ENCODE measurements at regions not wholly inside any gene's neighbourhood (a gene's known extent, or its start where the extent isn't known, plus 50 kb on each side); places are given as distances from the start of the nearest gene placed in this dataset.

DNA sequence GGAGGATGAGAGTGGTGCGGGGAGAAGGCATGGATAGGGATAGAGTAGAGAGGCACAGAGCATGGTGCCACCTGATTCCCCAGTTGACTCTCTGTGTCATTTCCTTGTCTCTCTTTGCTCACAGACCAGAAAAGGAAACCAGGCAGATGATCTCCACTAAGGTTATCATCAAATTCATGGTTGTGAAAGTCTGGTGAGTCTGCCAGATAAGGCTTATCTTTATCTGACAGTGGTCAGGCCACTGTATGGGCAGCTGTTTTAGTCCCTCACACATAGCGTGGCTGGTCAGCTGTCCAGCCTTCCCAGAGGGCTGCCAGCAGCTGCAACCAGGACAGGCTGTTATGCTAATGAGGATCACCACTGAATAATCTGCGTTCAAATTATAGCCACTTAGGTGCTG is 99.0 kb downstream of the ADRA2A start:
- TF ChIP-seq CTCF (IDR thresholded peaks at IDR 0.05) (no peak), POLR2A (IDR thresholded peaks at IDR 0.05) (no peak)
